ENCODE measurements at regions not wholly inside any gene's neighbourhood (a gene's known extent, or its start where the extent isn't known, plus 50 kb on each side); places are given as distances from the start of the nearest gene placed in this dataset.

DNA sequence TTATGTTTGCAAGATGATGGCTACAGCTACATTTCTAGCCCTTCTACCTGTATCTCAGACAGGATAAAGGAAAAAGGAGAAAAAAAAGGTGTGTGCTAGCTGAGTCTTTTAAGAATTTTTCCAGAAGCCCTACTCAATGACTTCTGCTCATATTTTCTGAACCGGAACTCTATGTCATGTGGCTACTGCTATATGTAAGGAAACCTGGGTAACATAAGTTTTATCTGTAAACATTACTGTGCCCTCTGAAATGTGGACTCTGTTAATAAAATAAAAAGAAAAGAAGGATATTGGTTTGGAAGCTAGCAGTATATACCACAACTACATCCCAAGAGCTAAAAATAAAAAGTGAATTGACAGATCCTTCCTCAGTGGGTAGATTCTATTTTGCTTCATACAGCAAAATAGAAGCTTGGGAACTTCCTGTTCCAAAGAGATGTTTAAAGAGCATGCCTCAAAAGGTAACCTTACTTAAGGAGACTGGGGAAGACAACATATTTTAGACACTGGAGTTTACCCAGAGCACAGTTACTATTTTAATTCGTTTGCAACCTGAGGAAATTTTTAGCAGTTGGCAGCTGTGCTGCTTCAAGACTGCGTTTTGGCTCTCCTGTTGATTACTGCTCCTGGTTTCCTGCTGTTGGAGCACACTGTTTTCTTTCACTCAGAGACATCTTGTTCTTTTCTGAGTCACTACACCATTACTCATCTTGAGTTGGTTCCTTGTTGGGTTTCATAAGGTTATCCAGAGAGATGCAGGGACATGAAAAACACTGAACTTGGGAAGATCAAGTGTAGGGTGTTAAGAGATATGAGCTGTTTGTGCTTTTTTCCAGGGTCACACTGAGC lies 280.7 kb downstream of the NFKBIZ start:
- H3K27ac ChIP-seq (ENCODE audit: extremely low read depth, low read depth, low read length) = no peak overlapping the region
- H3K4me3 ChIP-seq (ENCODE audit: low read depth, low read length) = no peak overlapping the region
- H3K4me1 ChIP-seq (ENCODE audit: control insufficient read depth, insufficient read depth, low read length) = no peaks in the 10 kb centered on the region
- ChIA-PET CTCF (no interaction called here), POLR2A (no interaction called here)
- H3K36me3 ChIP-seq (ENCODE audit: control insufficient read depth in 2 of 2, insufficient read depth in 1 of 2, low read length in 2 of 2) = no peaks in the 10 kb centered on the region
- no peaks in the 10 kb centered on the region for H3K9me3 ChIP-seq (ENCODE audit: control insufficient read depth, insufficient read depth, low read depth, low read length)
- no peak for TF ChIP-seq ZBTB1 (tag by site-specific recombination; IDR thresholded peaks at IDR 0.05)
- no peak for TF ChIP-seq ZNF837 (tag by site-specific recombination; IDR thresholded peaks at IDR 0.05)
- no peak for TF ChIP-seq ZNF175 (tag by site-specific recombination; IDR thresholded peaks at IDR 0.05)

DNA sequence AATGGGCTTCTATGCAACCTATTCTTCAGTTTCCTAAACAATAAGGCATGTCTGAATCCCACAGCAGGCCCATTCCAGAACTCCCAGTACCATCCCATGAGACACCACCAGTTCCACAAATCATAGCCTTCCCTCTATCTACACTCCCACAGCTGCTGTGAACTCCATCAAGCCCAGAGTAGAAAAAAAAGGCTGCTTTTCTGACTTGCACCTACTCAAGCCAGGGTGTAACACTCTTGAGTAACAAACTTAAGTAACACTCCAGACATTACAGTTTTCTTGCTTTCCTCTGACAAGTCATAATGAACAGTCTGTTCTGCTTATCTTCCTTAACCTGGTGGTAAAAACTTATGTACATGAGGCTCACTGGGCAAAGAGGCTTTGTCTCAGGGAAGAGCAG lies 283.1 kb downstream of the NFKBIZ start:
- ChIA-PET POLR2A (no interaction called here), CTCF (no interaction called here)
- no peaks in the 10 kb centered on the region for H3K9me3 ChIP-seq (ENCODE audit: control insufficient read depth, insufficient read depth, low read depth, low read length)
- no peaks in the 10 kb centered on the region for H3K4me1 ChIP-seq (ENCODE audit: control insufficient read depth, insufficient read depth, low read length)
- no peak overlapping the region for H3K4me3 ChIP-seq (ENCODE audit: low read depth, low read length)
- TF ChIP-seq, protein P1, sequence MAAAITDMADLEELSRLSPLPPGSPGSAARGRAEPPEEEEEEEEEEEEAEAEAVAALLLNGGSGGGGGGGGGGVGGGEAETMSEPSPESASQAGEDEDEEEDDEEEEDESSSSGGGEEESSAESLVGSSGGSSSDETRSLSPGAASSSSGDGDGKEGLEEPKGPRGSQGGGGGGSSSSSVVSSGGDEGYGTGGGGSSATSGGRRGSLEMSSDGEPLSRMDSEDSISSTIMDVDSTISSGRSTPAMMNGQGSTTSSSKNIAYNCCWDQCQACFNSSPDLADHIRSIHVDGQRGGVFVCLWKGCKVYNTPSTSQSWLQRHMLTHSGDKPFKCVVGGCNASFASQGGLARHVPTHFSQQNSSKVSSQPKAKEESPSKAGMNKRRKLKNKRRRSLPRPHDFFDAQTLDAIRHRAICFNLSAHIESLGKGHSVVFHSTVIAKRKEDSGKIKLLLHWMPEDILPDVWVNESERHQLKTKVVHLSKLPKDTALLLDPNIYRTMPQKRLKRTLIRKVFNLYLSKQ (tag by site-specific recombination; IDR thresholded peaks at IDR 0.05; ENCODE audit: borderline replicate concordance) = no peak
- no peaks in the 10 kb centered on the region for H3K36me3 ChIP-seq (ENCODE audit: control insufficient read depth in 2 of 2, insufficient read depth in 1 of 2, low read length in 2 of 2)
- no peak overlapping the region for H3K27ac ChIP-seq (ENCODE audit: extremely low read depth, low read depth, low read length)

DNA sequence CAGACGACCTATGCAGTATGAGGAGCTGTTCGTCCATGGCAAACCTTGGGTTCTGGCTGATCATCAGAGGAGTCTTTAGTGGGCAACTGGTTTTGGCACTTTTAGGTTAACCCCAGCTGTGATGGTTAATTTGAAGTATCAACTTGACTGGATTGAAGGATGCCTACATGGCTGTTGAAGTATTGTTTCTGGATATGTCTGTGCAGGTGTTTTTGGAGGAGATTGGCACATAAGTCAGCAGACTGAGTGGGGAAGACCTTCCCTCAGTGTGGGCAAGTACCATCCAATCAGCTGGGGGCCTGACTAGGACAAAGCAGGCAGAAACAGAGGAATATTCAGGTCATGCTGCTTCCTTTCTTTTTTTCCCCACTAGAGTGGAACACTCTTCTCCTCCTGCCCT lies 284.1 kb downstream of the NFKBIZ start:
- TF ChIP-seq, protein P2, sequence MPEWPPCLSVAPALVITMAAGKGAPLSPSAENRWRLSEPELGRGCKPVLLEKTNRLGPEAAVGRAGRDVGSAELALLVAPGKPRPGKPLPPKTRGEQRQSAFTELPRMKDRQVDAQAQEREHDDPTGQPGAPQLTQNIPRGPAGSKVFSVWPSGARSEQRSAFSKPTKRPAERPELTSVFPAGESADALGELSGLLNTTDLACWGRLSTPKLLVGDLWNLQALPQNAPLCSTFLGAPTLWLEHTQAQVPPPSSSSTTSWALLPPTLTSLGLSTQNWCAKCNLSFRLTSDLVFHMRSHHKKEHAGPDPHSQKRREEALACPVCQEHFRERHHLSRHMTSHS (tag by site-specific recombination; IDR thresholded peaks at IDR 0.05) = no peak
- TF ChIP-seq, protein P3, sequence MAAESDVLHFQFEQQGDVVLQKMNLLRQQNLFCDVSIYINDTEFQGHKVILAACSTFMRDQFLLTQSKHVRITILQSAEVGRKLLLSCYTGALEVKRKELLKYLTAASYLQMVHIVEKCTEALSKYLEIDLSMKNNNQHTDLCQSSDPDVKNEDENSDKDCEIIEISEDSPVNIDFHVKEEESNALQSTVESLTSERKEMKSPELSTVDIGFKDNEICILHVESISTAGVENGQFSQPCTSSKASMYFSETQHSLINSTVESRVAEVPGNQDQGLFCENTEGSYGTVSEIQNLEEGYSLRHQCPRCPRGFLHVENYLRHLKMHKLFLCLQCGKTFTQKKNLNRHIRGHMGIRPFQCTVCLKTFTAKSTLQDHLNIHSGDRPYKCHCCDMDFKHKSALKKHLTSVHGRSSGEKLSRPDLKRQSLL (tag by site-specific recombination; IDR thresholded peaks at IDR 0.05) = no peak
- TF ChIP-seq, protein P4, sequence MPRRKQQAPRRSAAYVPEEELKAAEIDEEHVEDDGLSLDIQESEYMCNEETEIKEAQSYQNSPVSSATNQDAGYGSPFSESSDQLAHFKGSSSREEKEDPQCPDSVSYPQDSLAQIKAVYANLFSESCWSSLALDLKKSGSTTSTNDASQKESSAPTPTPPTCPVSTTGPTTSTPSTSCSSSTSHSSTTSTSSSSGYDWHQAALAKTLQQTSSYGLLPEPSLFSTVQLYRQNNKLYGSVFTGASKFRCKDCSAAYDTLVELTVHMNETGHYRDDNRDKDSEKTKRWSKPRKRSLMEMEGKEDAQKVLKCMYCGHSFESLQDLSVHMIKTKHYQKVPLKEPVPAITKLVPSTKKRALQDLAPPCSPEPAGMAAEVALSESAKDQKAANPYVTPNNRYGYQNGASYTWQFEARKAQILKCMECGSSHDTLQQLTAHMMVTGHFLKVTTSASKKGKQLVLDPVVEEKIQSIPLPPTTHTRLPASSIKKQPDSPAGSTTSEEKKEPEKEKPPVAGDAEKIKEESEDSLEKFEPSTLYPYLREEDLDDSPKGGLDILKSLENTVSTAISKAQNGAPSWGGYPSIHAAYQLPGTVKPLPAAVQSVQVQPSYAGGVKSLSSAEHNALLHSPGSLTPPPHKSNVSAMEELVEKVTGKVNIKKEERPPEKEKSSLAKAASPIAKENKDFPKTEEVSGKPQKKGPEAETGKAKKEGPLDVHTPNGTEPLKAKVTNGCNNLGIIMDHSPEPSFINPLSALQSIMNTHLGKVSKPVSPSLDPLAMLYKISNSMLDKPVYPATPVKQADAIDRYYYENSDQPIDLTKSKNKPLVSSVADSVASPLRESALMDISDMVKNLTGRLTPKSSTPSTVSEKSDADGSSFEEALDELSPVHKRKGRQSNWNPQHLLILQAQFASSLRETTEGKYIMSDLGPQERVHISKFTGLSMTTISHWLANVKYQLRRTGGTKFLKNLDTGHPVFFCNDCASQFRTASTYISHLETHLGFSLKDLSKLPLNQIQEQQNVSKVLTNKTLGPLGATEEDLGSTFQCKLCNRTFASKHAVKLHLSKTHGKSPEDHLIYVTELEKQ (tag by site-specific recombination; IDR thresholded peaks at IDR 0.05; ENCODE audit: borderline replicate concordance) = no peak
- TF ChIP-seq ZNF549 (tag by site-specific recombination; IDR thresholded peaks at IDR 0.05) = no peak
- TF ChIP-seq KLF9 (tag by site-specific recombination; IDR thresholded peaks at IDR 0.05; ENCODE audit: low read depth) = no peak
- TF ChIP-seq KLF8 (tag by site-specific recombination; IDR thresholded peaks at IDR 0.05) = no peak
- no peak for TF ChIP-seq ZNF211 (tag by site-specific recombination; IDR thresholded peaks at IDR 0.05; ENCODE audit: low read depth)
- TF ChIP-seq GLI4 (tag by site-specific recombination; IDR thresholded peaks at IDR 0.05) = no peak
- CTCF ChIA-PET = interaction anchor here (0.9 kb wide), 1 partner anchor 92 kb away, joined by 3 read pairs; no protein-coding TSS in a partner anchor

More for the DNA sequence above, 284.1 kb downstream of the NFKBIZ start:
- Histone ChIP-seq H3K4me3 (ENCODE audit: low read depth, low read length) (no peak overlapping the region), H3K4me1 (ENCODE audit: control insufficient read depth, insufficient read depth, low read length) (no peaks in the 10 kb centered on the region), H3K36me3 (ENCODE audit: control insufficient read depth in 2 of 2, insufficient read depth in 1 of 2, low read length in 2 of 2) (no peaks in the 10 kb centered on the region), H3K27ac (ENCODE audit: extremely low read depth, low read depth, low read length) (no peak overlapping the region), H3K9me3 (ENCODE audit: control insufficient read depth, insufficient read depth, low read depth, low read length) (no peaks in the 10 kb centered on the region)
- POLR2A ChIA-PET = no interaction called here

Data from HEK293 (cell line).